ENCODE measurements at regions not wholly inside any gene's neighbourhood (a gene's known extent, or its start where the extent isn't known, plus 50 kb on each side); places are given as distances from the start of the nearest gene placed in this dataset.
A peak's percentile ranks its signal among the peaks of the same experiment; 100 is the strongest.
"Not testable (repeated sequence)": the region's sequence is repeated elsewhere in the genome, so short reads cannot be mapped to it uniquely, and the experiment has no call there.

- no peak overlapping the region for H3K4me3 ChIP-seq (ENCODE audit: low read depth, low read length)
- no peak for DNase-seq (ENCODE audit: low read depth)
- peak; percentile 59 for TF ChIP-seq CTCF (conservative IDR thresholded peaks at IDR 0.05; ENCODE audit: low read depth, low read length)
Measured at GRCh38 chr14:106044949-106045596, 518.7 kb downstream of the TMEM121 start.

GRCh38 chr14:106051796-106052195, 525.4 kb downstream of the TMEM121 start:
- TF ChIP-seq CTCF (conservative IDR thresholded peaks at IDR 0.05; ENCODE audit: low read depth, low read length), result no peak
- no peak overlapping the region for H3K4me3 ChIP-seq (ENCODE audit: low read depth, low read length)
- DNase-seq (ENCODE audit: low read depth), result no peak

- no peak for DNase-seq (ENCODE audit: low read depth)
- no peak overlapping the region for H3K4me3 ChIP-seq (ENCODE audit: low read depth, low read length)
- no peak for TF ChIP-seq CTCF (conservative IDR thresholded peaks at IDR 0.05; ENCODE audit: low read depth, low read length)
Measured at GRCh38 chr14:106055289-106055688, 528.9 kb downstream of the TMEM121 start.

DNA sequence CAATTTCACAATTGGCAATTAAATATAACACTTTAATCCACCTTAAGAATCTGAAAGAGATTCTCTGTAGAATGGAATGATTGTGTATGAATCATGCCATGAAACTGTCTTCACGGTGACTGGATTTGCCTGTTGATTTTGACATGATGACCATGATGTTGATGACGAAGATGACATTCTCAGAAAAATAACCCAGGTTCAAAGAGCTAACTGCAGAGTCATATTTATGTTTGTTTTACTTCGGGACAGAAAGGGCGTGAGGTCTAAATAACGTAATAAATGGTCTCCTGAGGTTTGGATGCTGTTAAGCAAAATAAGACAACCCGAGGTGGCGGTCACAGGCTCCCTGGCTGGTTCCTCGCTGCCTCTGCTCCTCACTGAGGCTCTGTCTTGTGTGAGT, 532.0 kb downstream of the TMEM121 start:
- H3K4me3 ChIP-seq (ENCODE audit: low read depth, low read length), result no peak overlapping the region
- no peak for TF ChIP-seq CTCF (conservative IDR thresholded peaks at IDR 0.05; ENCODE audit: low read depth, low read length)
- no peak for DNase-seq (ENCODE audit: low read depth)

- DNase-seq (ENCODE audit: low read depth), result no peak
- no peak overlapping the region for H3K4me3 ChIP-seq (ENCODE audit: low read depth, low read length)
- no peak for TF ChIP-seq CTCF (conservative IDR thresholded peaks at IDR 0.05; ENCODE audit: low read depth, low read length)
Measured at GRCh38 chr14:106060276-106060975, 534.0 kb downstream of the TMEM121 start.

DNA sequence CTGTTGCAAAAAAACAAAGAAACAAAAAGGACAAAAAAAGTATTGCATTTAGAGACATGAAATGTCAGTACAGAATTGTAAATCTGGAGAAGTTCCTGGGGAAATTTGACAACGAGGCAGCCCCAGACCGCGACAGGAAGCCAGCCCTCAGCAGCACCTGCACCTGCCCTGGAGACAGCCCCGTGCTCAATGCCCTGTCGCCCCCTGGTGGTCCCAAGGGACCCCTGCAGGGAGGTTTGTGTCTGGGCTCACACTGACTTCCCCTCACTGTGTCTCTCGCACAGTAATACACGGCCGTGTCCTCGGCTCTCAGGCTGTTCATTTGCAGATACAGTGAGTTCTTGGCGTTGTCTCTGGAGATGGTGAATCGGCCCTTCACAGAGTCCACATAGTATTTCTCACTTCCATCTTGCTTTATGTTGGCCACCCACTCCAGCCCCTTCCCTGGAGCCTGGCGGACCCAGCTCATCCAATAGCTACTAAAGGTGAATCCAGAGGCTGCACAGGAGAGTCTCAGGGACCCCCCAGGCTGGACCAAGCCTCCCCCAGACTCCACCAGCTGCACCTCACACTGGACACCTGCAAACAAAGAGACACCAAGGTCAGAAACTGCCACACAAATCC, 535.6 kb downstream of the TMEM121 start:
- H3K4me3 ChIP-seq (ENCODE audit: low read depth, low read length); DNase-seq (ENCODE audit: low read depth): not testable (repeated sequence)
- TF ChIP-seq CTCF (conservative IDR thresholded peaks at IDR 0.05; ENCODE audit: low read depth, low read length), result peak; percentile 44
